GM21360 (cell line): ENCODE measurements at regions not wholly inside any gene's neighbourhood (a gene's known extent, or its start where the extent isn't known, plus 50 kb on each side); places are given as distances from the start of the nearest gene placed in this dataset.

ENCODE experiments used
- ATAC-seq: cut with Tn5 transposase; IDR thresholded peaks from one replicate; pipeline ENCODE4 v1.9.1; 2021; ENCODE audit warnings: mild to moderate bottlenecking, moderate library complexity; ENCODE audit not compliant: unreplicated experiment

DNA sequence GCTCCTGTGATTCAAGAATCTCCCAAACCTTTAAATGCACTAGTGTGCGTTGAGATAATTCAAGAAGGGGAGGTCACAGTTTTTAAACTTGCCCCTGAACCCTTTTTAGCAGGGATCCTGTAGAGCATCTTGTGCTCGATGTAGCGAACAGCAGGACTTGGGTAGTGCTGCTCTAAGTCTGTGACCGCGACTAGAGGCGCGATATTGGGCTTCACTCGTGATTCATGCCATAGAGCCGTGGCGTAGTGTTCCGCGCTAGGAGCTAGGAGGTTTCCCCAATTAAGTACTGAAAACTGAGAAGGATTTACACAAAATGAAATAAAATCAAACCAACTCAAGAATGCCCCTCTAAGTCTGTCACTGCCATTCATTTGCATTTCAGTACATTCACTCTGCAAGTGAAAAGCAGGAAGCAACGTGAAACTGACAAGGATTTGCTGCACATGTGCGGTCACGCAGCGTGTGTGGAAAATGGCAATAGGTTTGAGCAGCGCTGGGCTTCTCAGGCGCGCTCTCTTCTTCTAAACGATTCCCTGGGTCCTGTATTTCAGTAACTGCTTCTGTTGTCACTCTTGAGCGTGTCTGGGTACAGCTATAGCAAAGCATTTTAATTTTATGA is 1135.9 kb upstream of the WWC1 start:
- ATAC-seq: no peak

DNA sequence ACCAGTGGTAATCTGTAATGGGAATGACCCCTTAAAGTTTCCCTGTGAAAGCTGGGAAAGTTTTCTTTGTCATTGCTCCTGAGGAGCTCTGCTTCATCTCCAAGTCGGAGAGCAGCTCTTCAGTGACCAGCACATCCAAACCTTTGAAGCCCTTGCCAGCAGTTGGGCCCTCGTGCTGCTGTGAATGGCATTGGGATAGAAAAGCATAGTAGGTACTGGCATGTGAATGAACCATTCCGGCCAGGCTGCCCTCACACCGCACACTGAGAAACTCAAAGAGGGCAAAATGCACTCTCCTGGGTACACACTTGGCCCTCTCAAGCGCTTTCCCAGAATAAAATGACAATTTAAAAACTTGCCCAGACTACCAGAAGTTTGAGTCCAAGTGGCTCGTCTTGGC is 1135.0 kb upstream of the WWC1 start:
- no peak for ATAC-seq

DNA sequence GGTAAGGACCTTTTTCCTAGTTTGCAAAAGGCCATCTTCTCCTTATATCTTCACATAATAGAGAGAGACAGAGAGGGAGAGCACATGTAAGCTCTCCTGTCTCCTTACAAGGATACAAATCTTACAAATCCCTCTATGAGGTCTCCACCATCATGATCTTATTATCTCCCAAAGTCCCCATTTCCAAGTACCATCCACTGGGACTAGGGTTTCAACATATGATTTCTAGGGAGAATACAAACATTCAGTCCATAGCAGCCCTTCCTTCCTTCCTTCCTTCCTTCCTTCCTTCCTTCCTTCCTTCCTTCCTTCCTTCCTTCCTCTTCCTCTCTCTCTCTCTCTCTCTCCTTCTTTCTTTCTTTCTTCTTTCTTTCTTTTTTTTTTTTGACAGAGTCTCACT is 1132.9 kb upstream of the WWC1 start:
- no peak for ATAC-seq

DNA sequence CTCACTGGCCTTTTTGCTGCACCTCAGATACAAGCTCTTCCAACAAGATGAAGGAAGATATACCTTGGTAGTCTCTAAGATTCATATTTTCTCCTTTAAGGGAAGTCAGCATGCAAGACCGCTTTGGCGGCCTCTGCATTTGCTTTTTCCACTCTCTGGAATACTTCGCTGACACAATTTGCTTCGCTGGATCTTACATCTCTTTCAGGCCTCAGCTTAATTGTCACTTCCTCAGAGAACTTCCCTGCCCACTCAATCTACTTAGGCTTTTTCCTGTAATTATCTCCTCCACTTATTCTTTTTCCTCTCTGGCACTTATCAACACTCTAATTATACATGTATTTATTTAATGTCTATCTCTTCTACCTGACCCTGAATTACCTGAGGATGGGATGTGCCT is 1131.1 kb upstream of the WWC1 start:
- ATAC-seq: no peak

DNA sequence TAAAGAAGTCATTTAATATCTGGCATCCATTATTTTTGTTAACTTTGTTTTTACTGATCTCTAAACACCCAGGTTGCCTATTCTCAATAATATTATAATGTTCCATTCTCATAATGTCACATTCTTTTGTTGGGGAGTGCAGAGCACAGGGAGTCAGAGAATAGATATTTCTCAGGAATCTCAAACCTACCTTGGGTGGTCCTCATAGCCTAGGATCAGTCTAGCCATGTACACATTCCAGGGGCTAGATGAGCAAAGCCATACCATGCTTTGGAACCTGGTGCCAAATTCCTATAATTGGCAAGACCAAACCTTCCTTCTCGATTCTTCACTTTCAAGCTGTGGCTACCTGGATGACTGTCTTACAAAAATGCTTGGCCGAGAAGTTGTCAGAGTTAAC is 1124.7 kb upstream of the WWC1 start:
- ATAC-seq: no peak

DNA sequence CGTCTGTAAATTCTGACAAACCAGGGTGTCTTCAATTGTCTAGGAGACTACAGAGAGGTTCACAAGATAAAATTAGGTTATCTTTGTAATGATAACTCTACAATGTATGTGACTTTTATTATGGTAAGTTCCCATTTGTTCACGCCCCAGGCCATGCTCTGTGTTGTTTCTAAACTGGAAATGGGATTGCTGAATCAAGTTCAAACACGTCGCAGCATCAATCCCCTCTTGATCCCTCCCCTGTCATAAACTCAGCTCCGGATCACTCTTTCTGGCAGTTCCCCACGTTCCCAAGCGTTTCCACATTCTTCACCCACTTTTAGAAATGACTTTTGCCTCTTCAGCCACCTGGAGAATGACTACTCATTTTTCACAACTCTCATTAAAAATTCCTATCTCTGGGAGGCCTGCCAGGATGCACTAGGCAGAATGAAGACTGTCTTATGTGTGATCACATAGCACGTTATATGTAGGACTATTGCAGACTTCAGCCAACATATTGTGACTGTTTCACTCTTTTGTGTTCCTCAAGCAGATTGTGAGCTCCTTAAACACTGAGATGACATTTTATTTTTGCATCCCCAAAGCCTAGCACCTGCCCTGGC is 1124.2 kb upstream of the WWC1 start:
- no peak for ATAC-seq

DNA sequence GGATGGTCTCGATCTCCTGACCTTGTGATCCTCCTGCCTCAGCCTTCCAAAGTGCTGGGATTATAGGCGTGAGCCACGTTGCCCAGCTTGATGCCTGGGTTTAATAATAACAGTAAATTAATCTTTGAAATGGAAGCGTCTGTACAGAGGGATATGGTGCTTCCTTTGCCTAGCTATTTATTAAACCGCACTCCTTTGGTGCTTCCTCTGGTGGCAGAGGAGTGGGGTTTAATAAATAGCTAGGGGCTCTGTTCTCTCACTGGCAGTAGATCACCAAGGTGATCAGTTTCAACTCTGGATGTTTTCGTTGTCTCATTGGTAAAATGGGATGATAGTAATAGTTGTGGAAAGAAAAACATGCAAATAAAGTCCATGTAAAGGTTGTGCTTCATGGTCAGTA is 1122.5 kb upstream of the WWC1 start:
- no peak for ATAC-seq

DNA sequence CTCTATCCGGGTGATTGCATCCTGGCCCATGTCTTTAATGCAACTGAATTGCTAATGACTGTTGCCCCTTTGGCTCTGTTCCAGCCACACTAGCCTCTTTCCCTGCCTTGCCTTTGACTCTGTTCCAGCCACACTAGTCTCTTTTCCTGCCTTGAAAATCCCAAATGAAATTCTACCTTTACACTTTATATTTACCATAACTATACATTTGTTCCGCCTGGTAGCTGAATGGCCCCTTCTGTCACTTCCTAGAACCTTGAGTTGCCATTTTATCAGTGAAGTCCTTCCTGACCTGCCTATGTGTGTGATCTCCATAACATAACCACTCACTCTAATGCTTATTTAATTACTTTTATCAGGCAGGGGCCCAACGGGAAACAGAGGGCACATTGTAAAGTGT is 1120.4 kb upstream of the WWC1 start:
- no peak for ATAC-seq

DNA sequence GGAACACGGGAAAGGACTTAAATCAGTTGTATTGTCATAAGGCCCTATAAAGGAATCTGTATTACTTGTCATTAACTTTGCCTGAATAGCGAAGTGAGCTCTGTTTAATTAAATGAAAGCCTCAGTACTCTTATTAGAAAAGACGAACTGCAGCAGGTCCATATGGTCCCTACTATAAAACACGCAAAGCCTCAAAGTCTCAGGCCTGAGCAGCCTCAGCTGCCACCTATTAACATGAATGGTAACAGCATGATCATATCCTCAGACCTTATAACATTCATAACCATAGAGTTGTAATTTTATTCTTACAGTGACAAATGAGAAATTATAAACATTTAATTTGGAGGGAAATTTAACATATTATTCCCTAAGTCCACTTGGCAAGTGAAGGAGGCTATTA is 1113.7 kb upstream of the WWC1 start:
- no peak for ATAC-seq

DNA sequence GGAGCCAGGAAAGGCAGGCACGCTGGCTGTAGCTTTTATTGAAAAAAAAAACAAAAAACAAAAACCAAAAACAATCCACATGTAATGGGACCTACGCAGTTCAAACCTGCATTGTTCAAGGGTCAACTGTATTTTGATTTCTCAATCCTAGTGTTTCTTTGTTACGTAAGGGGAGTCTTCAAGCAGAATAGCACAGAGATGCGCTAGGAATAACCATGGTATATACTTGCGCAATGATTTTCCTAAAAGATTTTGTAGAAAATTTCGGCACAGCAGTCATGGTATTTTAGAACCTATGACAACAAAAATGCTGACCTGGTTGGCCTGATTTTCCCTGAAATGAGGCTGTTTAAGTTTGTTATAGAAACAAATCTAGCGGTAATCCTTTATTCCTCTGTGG is 1110.5 kb upstream of the WWC1 start:
- no peak for ATAC-seq

DNA sequence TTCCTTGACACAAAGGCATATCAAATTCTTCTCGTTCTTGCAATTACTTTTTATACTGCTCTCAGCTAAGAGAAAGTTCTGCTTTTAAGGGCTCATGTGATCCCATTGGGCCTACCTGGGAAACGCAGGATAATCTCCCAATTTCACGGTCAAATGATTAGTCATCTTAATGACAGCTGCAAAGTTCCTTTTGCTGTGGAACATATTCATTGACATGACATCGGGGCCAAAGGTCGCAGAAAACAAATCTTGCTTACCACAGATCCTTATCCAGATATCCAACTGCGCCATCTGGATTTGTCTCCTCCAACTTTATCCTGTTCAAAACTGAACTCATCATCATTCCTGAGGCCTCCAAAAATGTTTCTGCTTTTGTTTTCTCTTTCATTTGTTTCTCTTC is 1085.6 kb upstream of the WWC1 start:
- ATAC-seq: no peak

DNA sequence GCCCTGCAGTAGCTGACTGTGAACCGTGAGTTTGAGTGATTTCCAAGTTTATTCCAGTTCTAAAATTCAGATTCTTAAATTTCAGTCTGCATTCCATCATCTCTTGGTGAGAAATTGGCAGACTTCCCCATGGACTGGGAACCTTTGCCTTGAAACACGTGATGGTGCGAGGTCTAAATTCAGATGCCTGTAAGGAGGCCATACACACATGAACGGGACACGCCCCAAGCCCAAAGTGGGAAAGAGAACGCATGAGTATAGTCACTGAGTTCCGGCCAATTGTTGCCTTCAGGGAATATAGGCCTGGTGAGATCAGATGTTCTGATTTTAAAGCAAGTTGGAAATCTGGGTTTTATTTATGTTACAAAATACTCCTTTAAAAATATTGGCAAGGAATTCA is 1084.4 kb upstream of the WWC1 start:
- ATAC-seq: no peak

DNA sequence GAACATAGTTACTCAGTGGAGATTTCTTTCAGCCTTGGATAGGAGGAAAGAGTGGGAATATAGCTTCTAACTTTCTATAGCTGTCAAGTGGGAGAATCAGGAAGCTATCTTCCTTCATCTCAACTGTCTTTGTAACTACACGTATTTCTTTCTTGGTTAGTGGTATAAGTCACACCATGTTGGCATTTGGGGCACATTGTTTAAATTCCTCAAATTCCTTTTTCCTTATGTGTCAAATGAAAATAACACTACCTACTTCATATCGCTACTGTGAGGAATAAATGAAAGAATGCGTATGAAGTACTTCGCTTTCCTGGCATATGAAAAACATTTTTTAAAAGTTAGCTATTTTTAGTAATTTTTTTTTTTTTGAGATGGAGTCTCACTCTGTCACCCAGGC is 1082.5 kb upstream of the WWC1 start:
- ATAC-seq: no peak

DNA sequence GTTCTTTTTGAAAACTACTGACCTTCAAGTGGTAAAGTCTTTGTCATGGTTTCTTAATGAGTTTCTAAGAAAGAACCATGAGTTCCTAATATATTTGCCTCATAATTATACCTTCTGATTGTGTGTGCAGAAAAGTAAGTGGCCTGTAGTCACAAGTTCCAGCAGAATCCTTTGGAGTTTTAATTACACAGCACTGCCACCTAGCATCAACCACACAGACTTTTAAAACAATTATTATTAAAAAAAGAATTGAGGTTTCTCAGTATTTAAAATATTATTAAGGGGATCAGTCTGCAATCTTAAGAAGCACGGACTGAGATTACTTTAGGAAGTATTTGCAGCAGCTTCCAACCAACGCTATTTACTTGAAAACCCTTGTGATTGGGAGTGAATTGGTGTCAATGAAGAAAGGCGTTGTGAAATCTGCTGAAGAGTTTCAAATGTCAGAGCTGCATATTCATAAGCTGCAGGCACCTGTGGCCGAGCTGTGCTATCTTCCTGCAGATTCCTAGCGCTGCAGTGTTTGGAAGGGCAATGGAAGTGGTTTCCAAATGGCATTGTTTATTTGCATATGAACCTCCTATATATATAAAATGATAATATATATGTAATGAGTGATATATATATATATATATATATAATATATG is 1074.2 kb upstream of the WWC1 start:
- ATAC-seq: no peak

DNA sequence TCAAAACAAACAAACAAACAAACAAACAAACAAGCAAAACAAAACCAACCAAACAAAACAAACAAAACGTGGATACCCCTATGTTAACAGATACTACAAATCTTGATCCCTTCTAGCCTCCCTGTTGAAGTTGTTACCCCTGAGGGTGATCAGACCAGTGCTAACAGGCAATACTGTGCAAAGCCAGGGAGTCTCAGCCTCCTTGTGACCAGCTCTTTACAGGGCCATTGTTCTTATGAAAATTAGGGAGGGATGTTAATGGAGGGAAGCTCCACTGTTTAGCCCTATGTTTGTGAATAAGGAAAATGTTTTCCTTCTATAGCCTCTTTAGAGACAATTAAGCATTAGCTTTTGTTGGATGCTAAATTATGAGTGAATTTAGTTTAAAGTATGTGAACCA is 1072.1 kb upstream of the WWC1 start:
- no peak for ATAC-seq

DNA sequence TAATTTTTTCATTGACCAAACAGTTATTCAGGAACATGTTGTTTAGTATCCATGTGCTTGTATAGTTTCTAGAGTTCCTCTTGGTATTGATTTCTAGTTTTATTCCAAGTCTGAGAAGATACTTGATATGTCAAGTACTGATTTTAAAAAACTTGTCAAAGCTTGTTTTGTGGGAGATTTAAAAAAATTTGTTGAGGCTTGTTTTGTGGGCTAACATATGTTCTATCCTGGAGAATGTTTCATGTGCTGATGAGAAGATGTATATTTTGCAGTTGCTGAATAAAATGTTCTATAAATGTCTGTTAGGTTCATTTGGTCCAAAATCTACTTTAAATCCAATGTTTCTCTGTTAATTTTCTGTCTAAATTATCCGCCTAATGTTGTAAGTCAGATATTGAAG is 1065.1 kb upstream of the WWC1 start:
- no peak for ATAC-seq

DNA sequence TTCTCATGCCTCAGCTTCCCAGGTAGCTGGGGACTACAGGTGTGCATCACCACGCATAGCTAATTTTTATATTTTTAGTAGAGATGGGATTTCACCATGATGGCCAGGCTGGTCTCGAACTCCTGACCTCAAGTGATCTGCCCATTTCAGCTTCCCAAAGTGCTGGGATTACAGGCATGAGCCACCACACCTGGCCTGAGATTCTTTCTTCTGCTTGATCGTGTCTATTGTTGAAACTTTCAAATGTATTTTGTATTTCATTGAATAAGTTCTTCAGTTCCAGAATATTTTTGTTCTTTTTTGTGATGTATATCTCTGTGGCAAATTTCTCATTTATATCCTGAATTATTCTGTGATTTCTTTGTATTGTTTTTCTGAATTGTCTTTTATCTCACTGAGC is 1063.3 kb upstream of the WWC1 start:
- no peak for ATAC-seq

DNA sequence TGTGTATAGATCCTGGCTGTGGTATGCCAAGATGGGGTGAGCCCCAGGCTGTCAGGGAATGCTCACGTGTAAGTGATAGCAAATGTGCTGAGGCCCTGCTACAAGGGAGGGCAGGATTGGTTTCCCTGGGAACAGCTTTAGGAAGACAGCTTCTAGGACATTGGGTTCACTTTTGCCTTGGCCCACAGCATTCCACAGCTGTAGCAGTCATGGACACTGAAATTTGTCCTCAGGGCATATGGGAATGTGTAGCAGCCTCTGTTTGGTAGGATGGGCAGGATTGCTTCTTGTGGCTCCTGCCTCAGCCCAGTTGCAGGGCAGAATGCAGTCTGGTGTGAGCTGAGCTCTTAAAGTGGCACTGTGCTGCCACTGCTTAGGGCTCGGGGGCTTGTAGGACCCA is 1061.7 kb upstream of the WWC1 start:
- no peak for ATAC-seq

DNA sequence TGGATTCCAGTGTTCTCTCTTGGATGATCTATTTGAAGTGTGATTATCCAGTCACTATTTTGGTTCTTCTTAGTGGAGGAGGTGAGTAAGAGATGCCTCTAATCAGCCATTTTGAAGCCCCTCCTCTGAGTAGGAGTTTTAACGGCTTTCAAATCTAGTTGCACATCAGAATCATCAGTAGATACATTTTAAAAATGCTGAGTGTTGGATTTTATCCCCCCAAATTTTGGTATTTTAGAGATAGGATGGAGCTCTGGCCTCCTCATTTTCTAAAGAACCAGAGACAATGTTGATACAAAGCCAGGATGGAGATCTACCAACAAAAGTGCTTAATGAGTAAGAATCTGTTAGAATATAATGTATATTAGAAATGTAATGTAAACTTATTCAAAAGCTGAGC is 1061.0 kb upstream of the WWC1 start:
- ATAC-seq: no peak

DNA sequence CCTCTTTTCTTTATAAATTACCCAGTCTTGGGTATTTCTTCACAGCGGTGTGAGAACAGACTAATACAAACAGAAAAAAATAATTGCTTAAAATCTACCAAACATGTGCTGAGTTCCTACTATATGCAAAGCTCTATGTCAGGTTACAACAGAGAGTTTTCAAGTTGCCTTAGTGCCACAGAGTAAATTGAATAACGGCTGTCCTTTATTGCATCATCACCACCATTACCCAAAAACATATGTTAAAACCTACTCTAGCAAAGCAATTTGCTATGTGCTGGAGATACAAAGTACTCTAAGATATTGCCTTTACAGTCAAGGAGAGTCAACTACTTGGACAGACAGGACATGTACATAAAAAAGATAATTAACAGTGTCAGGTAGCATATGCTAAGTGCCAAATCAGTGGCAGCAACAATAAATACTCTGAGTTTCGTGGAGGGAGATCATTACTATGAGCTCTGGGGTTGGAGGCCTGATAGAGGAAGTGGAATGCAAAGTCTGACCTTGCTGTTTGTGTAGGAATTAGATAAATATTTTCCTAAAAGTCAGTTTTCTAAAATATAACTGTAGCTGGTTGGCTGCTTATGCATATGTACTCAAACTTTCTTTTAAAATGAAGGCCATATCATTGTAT is 1058.7 kb upstream of the WWC1 start:
- no peak for ATAC-seq

DNA sequence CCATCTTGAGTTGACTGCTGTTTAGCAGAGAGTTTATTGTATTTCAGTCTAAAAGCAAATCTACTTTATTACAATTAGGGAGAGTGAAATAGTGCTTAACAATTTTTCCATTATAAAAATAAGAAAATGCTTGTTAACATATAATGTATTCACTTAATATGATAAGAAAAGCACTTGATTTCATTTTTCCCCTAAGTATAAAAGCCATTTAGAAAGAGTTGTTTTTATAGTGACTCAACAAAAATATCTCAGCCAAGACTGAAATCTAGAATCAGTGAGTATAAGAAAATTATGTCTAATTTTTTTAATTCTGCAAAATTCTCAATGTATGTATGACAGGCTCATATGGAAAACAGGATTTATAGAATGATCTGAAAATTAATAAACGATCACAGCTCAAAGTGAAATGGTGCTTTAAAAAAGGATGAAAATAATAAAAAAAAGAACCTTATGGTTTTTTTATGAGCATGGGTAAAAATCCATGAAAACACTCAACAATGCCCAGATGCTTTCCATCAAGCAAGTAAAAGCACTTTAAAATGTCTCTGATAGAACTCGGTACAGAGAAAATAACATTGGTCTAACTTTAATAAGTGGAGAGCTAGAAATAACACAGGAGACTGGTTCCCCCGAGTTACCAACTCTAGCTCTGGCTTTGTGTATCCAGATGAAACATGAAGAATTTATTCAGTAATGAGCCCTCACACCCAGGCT is 1057.8 kb upstream of the WWC1 start:
- ATAC-seq: no peak
